ENCODE measurements at regions not wholly inside any gene's neighbourhood (a gene's known extent, or its start where the extent isn't known, plus 50 kb on each side); places are given as distances from the start of the nearest gene placed in this dataset.

DNA sequence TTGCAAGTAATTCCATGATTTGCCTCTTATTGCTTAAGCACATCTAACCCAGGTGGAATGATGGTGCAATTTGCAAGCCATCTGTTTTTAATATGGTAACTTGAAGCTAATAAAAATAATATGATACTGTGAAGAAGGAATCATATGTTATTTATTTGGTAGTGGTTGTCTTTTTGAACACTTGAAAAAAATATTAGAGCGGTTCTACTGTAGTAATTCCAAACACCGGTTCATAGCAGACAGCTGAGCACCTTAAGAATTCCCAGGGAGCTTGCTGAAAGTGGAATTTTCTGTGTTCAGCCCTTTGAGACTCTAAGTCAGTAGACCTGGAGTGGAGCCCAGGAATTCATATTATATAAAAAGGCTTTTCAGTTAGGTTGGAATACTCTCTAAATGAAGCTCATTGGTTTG lies 687.4 kb downstream of the EDEM1 start:
- Histone ChIP-seq H3K27ac (ENCODE audit: low read length) (no peak overlapping the region), H3K27me3 (ENCODE audit: insufficient read depth, low read depth, low read length) (no peaks in the 10 kb centered on the region), H3K36me3 (ENCODE audit: insufficient read depth, low read length) (no peaks in the 10 kb centered on the region), H3K4me2 (ENCODE audit: low read length) (no peak overlapping the region), H3K9me2 (ENCODE audit: insufficient read depth, low read length) (no peaks in the 10 kb centered on the region), H3K4me3 (ENCODE audit: low read length) (no peak overlapping the region), H3K9me3 (ENCODE audit: low read length) (no peaks in the 10 kb centered on the region), H3F3A (ENCODE audit: insufficient read depth, low read length, poor library complexity, severe bottlenecking) (no peaks in the 10 kb centered on the region), H2AFZ (ENCODE audit: low read depth, low read length) (no peak overlapping the region), H4K20me1 (ENCODE audit: insufficient read depth) (no peaks in the 10 kb centered on the region), H3K9ac (ENCODE audit: low read length) (no peak overlapping the region), H3K79me2 (replicated peaks; ENCODE audit: insufficient read depth, low read length) (no peaks in the 10 kb centered on the region)
- TF ChIP-seq, protein P1, sequence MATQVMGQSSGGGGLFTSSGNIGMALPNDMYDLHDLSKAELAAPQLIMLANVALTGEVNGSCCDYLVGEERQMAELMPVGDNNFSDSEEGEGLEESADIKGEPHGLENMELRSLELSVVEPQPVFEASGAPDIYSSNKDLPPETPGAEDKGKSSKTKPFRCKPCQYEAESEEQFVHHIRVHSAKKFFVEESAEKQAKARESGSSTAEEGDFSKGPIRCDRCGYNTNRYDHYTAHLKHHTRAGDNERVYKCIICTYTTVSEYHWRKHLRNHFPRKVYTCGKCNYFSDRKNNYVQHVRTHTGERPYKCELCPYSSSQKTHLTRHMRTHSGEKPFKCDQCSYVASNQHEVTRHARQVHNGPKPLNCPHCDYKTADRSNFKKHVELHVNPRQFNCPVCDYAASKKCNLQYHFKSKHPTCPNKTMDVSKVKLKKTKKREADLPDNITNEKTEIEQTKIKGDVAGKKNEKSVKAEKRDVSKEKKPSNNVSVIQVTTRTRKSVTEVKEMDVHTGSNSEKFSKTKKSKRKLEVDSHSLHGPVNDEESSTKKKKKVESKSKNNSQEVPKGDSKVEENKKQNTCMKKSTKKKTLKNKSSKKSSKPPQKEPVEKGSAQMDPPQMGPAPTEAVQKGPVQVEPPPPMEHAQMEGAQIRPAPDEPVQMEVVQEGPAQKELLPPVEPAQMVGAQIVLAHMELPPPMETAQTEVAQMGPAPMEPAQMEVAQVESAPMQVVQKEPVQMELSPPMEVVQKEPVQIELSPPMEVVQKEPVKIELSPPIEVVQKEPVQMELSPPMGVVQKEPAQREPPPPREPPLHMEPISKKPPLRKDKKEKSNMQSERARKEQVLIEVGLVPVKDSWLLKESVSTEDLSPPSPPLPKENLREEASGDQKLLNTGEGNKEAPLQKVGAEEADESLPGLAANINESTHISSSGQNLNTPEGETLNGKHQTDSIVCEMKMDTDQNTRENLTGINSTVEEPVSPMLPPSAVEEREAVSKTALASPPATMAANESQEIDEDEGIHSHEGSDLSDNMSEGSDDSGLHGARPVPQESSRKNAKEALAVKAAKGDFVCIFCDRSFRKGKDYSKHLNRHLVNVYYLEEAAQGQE (IDR thresholded peaks at IDR 0.05; ENCODE audit: borderline replicate concordance): no peak
- TF ChIP-seq POLR2AphosphoS5 (IDR thresholded peaks at IDR 0.05) (no peak), RAD21 (conservative IDR thresholded peaks at IDR 0.05) (no peak), EP300 (conservative IDR thresholded peaks at IDR 0.05; ENCODE audit: poor library complexity, severe bottlenecking) (no peak)

DNA sequence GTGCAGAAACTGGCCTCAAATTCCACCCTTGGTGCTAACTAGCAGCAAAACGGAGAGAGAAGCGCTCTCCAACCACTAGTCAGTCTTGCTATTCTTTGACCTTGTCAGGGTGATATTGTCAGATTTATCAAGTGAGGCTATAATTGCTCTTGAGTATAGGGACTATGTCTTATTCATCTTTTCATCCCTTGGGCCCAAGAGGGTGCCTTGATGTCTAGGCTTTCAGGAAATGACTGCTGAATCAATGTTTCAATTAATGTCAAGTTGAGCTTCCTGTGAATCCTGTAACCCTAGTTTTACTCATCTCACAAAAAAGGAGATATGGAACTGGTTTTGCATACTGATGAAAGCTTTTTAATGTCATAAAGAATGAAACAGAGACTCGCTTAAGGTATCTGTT lies 701.3 kb downstream of the EDEM1 start:
- no peak overlapping the region for H2AFZ ChIP-seq (ENCODE audit: low read depth, low read length)
- peak overlapping the region; percentile 63 for H3K27ac ChIP-seq (ENCODE audit: low read length)
- no peaks in the 10 kb centered on the region for H3K79me2 ChIP-seq (replicated peaks; ENCODE audit: insufficient read depth, low read length)
- H4K20me1 ChIP-seq (ENCODE audit: insufficient read depth): no peaks in the 10 kb centered on the region
- H3K9me3 ChIP-seq (ENCODE audit: low read length): no peaks in the 10 kb centered on the region
- no peaks in the 10 kb centered on the region for H3K36me3 ChIP-seq (ENCODE audit: insufficient read depth, low read length)
- TF ChIP-seq MXI1 (conservative IDR thresholded peaks at IDR 0.05; ENCODE audit: poor library complexity, severe bottlenecking): no peak
- TF ChIP-seq POLR2AphosphoS5 (IDR thresholded peaks at IDR 0.05): peak; percentile 31
- peak; percentile 35 for TF ChIP-seq EP300 (conservative IDR thresholded peaks at IDR 0.05; ENCODE audit: poor library complexity, severe bottlenecking)
- no peaks in the 10 kb centered on the region for H3K27me3 ChIP-seq (ENCODE audit: insufficient read depth, low read depth, low read length)
- no peak overlapping the region for H3K9ac ChIP-seq (ENCODE audit: low read length)
- H3K4me3 ChIP-seq (ENCODE audit: low read length): peak overlapping the region; percentile 6
- no peaks in the 10 kb centered on the region for H3K9me2 ChIP-seq (ENCODE audit: insufficient read depth, low read length)
- H3F3A ChIP-seq (ENCODE audit: insufficient read depth, low read length, poor library complexity, severe bottlenecking): no peaks in the 10 kb centered on the region
- peak overlapping the region; percentile 0 for H3K4me2 ChIP-seq (ENCODE audit: low read length)

DNA sequence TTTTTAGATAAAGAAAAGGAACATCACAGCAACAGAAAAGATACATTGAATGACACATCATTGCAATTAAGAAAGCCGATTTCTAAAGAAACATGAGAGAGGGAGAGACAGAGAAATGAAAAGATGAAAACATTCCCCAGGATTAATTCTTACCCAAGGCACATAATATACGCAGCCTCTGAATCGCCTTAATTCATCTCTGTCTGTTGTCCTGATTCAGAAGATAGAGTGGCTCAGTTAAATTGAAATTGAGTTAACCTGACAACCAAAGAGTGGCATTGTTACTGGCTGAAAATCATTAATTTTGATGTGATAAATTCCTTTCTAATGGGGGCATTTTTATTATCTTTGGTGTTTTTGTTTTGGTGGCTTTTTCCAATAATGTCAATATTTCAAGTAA lies 701.9 kb downstream of the EDEM1 start:
- Histone ChIP-seq H4K20me1 (ENCODE audit: insufficient read depth) (no peaks in the 10 kb centered on the region), H3K79me2 (replicated peaks; ENCODE audit: insufficient read depth, low read length) (no peaks in the 10 kb centered on the region), H3K27ac (ENCODE audit: low read length) (peak overlapping the region; percentile 63), H3K4me3 (ENCODE audit: low read length) (peak overlapping the region; percentile 6), H2AFZ (ENCODE audit: low read depth, low read length) (no peak overlapping the region), H3K4me2 (ENCODE audit: low read length) (peak overlapping the region; percentile 0), H3F3A (ENCODE audit: insufficient read depth, low read length, poor library complexity, severe bottlenecking) (no peaks in the 10 kb centered on the region), H3K36me3 (ENCODE audit: insufficient read depth, low read length) (no peaks in the 10 kb centered on the region), H3K9me3 (ENCODE audit: low read length) (no peaks in the 10 kb centered on the region), H3K27me3 (ENCODE audit: insufficient read depth, low read depth, low read length) (no peaks in the 10 kb centered on the region), H3K9me2 (ENCODE audit: insufficient read depth, low read length) (no peaks in the 10 kb centered on the region), H3K9ac (ENCODE audit: low read length) (no peak overlapping the region)
- TF ChIP-seq POLR2AphosphoS5 (IDR thresholded peaks at IDR 0.05) (no peak), EP300 (conservative IDR thresholded peaks at IDR 0.05; ENCODE audit: poor library complexity, severe bottlenecking) (no peak), TAF1 (IDR thresholded peaks at IDR 0.05; ENCODE audit: low read depth) (no peak), EZH2 (IDR thresholded peaks at IDR 0.05; ENCODE audit: borderline replicate concordance, insufficient read depth, low read length, poor library complexity, severe bottlenecking) (no peak), RAD21 (conservative IDR thresholded peaks at IDR 0.05) (no peak), MXI1 (conservative IDR thresholded peaks at IDR 0.05; ENCODE audit: poor library complexity, severe bottlenecking) (no peak), SMC3 (conservative IDR thresholded peaks at IDR 0.05; ENCODE audit: poor library complexity) (no peak)
- TF ChIP-seq, protein P2, sequence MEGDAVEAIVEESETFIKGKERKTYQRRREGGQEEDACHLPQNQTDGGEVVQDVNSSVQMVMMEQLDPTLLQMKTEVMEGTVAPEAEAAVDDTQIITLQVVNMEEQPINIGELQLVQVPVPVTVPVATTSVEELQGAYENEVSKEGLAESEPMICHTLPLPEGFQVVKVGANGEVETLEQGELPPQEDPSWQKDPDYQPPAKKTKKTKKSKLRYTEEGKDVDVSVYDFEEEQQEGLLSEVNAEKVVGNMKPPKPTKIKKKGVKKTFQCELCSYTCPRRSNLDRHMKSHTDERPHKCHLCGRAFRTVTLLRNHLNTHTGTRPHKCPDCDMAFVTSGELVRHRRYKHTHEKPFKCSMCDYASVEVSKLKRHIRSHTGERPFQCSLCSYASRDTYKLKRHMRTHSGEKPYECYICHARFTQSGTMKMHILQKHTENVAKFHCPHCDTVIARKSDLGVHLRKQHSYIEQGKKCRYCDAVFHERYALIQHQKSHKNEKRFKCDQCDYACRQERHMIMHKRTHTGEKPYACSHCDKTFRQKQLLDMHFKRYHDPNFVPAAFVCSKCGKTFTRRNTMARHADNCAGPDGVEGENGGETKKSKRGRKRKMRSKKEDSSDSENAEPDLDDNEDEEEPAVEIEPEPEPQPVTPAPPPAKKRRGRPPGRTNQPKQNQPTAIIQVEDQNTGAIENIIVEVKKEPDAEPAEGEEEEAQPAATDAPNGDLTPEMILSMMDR (IDR thresholded peaks at IDR 0.05; ENCODE audit: poor library complexity, severe bottlenecking): no peak
- TF ChIP-seq, protein P1 (IDR thresholded peaks at IDR 0.05; ENCODE audit: borderline replicate concordance): no peak
